Epithelial cell of esophagus (primary cell): ENCODE measurements at regions not wholly inside any gene's neighbourhood (a gene's known extent, or its start where the extent isn't known, plus 50 kb on each side); places are given as distances from the start of the nearest gene placed in this dataset.

Experiments used
- DNase-seq: peaks from one replicate; pipeline ENCODE4 v3.0.0; 2010; ENCODE audit warnings: low read depth
- H3K4me3 ChIP-seq: 2 replicates; pipeline ENCODE4 v1.5.1; 2011; ENCODE audit warnings: mild to moderate bottlenecking, low read length, control low read depth
- TF ChIP-seq, protein P1 (sequence below): IDR thresholded peaks from 2 replicates; pipeline ENCODE4 v1.5.1; 2011; ENCODE audit warnings: low read depth, mild to moderate bottlenecking, low read length, control low read depth, inconsistent platforms; ENCODE audit not compliant: insufficient read depth; ENCODE audit errors: missing control alignments

- TF ChIP-seq, protein P1, sequence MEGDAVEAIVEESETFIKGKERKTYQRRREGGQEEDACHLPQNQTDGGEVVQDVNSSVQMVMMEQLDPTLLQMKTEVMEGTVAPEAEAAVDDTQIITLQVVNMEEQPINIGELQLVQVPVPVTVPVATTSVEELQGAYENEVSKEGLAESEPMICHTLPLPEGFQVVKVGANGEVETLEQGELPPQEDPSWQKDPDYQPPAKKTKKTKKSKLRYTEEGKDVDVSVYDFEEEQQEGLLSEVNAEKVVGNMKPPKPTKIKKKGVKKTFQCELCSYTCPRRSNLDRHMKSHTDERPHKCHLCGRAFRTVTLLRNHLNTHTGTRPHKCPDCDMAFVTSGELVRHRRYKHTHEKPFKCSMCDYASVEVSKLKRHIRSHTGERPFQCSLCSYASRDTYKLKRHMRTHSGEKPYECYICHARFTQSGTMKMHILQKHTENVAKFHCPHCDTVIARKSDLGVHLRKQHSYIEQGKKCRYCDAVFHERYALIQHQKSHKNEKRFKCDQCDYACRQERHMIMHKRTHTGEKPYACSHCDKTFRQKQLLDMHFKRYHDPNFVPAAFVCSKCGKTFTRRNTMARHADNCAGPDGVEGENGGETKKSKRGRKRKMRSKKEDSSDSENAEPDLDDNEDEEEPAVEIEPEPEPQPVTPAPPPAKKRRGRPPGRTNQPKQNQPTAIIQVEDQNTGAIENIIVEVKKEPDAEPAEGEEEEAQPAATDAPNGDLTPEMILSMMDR = no peak
- DNase-seq = no peak
Measured at GRCh38 chr10:118979661-118980060, 49.9 kb upstream of the NANOS1 start.

More at GRCh38 chr10:118979661-118980060, 49.9 kb upstream of the NANOS1 start:
- no peak overlapping the region for H3K4me3 ChIP-seq
